HG03139 (cell line): ENCODE measurements at regions not wholly inside any gene's neighbourhood (a gene's known extent, or its start where the extent isn't known, plus 50 kb on each side); places are given as distances from the start of the nearest gene placed in this dataset.
"Not testable (repeated sequence)": the region's sequence is repeated elsewhere in the genome, so short reads cannot be mapped to it uniquely, and the experiment has no call there.

Experiments used
- ATAC-seq: cut with Tn5 transposase; IDR thresholded peaks from one replicate; pipeline ENCODE4 v1.9.1; 2021; ENCODE audit not compliant: unreplicated experiment

DNA sequence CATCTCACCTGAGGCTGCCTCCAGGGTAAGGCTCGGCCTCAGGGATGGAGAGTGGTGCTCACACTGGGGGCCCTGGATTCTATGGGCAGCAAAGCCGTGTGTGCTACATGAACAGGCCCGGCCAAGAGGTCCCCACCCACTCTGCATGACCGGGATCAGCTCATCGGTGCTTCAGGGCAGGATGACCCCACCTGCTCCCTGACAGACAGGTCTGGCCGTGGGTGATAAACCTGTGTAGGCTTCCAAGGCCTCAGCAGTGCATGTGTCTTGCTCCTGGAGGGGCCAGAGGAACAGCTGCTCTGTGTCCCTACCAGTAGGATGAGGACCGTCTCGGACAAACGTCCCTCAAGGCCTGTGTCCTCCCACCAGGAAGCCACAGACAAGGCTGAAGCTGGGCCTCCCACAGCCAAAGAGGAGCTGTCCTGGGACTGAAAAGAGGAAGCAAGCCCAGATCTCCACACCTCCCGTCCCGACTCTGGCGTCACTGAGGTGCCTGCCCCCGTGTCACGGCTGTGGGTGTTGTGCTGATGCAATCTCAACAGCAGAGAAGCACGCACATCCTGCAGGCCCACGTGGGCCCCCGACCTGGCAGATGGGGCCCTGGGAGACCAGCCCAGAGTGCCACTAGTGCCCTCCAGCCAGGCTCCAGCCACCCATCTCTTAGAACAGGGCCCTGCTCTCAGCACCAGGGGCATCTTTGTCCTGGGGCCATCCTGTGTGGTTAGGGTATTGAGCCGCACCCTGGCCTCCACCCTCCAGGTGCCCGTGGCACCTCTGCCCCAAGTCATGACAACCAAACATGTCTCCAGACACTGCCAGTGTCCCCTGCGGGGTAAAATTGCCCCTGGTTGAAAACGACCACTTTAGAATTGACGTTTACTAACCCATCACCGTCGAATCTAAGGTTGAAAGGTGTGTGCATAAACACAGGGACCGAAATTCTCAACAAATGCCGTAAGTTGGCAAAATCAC, 5455.9 kb upstream of the TPTE start:
- ATAC-seq = peak; percentile 70

DNA sequence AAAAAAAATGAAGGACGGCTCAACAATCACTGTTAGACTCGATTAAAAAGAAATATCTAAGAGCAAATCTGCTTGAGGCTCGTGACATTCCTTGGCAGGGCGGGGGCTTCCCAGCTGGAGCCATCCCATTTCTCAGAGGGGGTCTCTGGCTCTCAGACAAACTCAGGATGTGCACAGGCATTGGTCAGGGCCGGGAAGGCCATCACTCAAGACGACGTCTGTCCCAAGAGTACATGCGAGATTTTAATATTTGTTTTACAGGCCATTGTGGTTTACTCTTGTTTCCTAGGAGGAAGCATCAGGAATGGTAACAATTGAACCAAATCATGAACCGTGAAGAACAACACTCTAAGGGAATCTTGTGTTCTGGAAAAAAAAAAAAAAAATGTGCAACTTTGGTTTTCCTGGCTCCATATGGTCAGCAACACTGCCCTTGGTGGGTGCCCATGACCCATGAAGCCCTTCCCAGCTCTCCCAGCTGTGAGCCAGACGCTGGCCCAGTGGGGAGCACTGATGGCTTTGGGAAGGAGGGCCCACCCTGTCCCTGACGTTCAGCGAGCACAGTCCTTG, 5454.6 kb upstream of the TPTE start:
- not testable (repeated sequence) for ATAC-seq

DNA sequence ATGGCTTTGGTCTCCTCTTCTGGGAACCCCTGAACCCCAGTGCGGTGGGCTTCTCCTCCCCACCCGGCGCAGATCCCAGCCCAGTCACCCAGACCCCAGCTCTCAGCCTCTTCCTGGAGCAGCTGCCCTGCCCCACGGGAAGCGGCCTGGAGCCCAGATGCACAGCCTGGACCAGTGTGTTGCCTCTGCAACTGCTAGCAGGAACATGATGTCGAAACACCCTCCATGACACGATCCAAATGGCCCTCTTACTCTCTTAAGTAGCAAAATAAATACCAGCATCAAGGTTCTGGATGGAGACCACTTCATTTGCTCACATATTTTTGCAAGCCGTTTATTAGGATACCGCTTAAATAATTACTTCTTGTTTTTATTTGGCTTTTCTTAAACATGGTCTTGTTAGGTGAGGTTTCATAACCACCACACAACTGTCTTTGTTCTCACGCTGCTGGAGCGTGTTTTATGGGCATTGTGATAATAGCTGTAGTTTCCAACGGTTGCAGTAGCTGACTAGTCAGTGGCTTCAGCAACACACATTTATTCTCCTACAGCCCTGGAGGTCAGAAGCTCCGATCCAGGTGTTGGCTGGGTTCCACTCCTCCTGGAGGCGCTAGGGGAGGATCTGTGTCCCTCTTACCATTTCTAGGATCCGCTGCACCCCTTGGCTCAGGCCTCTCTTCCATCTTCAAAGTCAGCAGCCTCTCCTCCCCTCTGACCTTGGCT, 5453.9 kb upstream of the TPTE start:
- not testable (repeated sequence) for ATAC-seq

DNA sequence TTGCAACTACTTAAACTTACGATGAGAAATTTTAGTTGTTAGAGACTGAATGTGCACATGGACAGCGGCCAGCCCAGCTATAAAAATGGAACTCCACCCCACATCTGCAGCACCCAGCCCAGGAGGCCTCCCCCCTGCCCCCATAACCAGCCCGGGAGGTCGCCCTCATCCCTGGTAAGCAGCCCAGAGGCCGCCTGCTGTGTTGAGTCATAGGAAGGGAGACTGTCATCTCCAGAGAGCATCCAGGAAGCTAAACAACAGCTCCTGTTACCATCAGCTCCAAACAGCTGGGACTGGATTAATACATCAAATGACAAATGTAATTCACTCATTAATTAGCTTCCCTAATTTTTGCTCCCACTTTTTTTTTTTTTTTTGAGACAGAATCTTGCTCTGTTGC, 5452.7 kb upstream of the TPTE start:
- ATAC-seq = not testable (repeated sequence)

- ATAC-seq = not testable (repeated sequence)
These were observed 5450.2 kb upstream of the TPTE start for GRCh38 chr21:5071180-5071579.

GRCh38 chr21:5076854-5077253, 5444.5 kb upstream of the TPTE start:
- ATAC-seq = not testable (repeated sequence)

DNA sequence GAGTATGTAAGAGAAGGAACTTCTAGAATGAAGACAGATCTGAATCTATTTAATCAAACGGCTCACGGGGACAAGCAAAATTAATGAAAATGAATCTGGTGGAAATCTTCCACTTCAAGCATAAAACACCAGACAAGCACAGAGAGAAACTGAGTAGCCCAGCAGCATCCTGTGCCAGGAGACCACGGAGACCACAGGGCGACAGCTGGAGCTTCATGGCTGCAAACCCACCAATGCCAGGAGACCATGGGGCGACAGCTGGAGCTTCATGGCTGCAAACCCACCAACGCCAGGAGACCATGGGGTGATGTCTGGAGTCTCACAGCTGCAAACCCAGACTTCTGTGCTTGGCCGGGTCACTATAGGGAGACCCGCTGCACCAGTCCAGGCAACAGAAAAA, 5442.0 kb upstream of the TPTE start:
- ATAC-seq = not testable (repeated sequence)

GRCh38 chr21:5080015-5080414, 5441.4 kb upstream of the TPTE start:
- ATAC-seq = not testable (repeated sequence)

GRCh38 chr21:5084246-5084645, 5437.1 kb upstream of the TPTE start:
- not testable (repeated sequence) for ATAC-seq

- not testable (repeated sequence) for ATAC-seq
These were observed 5435.9 kb upstream of the TPTE start for GRCh38 chr21:5085456-5085855.

DNA sequence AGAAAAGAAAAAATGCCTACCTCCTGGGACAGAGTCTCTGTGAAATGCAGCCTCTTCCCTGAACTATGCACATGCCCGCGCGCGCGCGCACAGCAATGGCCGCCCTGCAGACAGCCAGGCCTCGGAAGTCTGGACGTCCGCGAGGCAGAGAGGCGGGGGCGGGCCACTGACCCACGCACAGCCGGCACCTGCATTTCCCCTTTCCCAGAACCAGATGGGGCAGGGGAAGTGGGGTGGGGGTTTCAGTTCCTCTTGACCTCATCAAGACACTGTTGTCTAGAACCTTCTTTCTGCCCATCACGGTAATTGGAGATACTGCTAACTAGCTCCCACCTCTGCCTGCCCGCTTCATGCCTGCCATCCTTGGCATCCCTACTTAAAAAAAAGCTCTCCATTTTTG, 5435.0 kb upstream of the TPTE start:
- not testable (repeated sequence) for ATAC-seq

DNA sequence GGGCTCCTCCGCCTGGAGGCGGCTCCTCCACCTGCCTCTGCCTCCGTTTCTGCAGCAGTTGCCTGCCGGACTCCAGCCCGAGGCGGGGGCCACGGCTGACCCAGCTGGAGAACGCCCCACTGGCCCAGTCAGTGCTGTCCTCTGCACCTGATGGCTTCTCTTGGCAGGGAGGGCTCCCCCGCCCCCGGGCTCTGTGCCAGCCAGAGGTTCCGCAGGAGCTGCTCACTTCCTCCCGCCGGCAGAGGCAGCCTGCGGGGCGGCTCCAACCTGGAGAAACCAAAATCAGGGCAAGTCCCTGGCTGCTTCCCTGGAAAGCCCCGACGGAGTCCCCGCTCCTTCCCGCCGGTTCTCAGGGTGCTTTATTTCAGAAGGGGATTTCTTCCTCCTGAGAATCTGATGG, 5432.6 kb upstream of the TPTE start:
- not testable (repeated sequence) for ATAC-seq

DNA sequence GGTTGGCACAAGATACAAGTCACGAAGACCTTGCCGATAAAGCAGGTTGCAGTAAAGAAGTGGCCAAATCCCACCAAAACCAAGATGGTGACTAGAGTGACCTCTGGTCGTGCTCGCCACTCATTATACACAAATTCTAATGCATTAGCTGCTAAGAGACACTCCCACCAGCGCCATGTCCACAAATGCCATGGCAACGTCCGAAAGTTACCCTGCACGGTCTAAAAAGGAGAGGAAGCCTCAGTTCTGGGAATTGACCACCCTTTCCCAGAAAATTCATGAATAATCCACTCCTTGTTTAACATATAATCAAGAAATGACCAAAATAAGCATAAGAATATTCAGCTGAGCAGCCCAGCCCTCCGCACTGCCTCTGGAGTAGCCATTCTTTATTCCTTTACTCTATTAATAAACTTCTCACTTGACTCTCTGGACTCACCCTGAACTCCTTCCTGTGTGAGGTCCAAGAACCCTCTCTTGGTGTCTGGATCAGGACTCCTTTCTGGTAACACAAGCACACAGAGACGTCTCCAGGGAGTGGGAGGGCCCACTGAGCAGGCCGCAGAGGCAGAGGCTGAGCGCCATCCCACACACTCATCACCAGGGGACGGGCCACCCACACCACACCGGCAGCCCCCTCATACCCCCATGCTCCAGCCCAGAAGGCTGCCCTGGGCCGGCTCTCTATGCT, 5431.8 kb upstream of the TPTE start:
- not testable (repeated sequence) for ATAC-seq

DNA sequence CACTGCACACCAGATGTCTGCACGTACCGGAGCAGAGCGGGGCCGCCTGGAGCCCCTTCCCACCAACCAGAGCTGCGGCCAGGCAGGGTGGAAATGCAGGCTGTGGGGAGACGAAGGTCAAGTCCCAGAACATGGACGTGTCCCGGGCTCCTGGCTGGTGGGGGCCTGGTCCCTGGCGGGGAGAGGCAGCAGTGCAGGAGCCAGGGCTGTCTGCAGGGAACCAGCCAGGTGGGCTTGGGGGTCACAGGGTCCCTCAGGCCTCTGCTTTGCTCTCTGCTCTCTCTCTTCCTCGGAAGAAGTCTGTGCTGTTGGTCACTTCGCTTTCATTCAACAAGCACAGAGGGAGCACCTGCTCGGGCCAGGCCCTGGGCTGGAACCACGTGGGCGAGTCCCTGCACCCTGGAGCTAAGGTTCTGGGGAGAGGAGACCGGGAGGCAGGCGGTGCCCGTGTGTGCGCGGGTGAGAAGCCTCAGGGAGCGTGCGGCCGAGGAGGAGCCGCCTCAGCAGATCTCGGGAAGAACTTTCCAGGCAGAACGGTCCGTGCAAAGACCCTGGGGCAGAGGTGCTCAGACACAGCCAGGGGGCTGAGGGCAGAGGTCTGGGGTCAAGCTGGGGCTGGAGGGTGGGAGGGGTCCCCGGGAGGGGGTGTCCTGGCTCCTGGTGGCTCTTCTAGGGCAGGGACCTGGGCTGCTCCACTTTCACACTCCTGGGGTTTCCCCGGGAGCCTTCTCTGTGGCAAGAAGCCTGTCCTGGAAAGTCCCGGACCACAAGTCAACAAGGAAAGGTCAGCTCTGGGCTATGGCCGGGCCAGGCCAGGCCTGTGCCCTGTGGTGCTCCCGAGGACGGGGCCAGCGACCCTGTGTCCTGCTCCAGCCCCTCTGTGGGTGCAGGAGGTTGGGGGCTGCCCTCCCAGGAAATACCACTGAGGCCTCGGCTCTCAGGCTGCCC, 5431.0 kb upstream of the TPTE start:
- not testable (repeated sequence) for ATAC-seq

GRCh38 chr21:5091274-5091673, 5430.1 kb upstream of the TPTE start:
- not testable (repeated sequence) for ATAC-seq

- ATAC-seq = not testable (repeated sequence)
These were observed 5425.8 kb upstream of the TPTE start for GRCh38 chr21:5095628-5096027.

GRCh38 chr21:5098010-5098743, 5423.2 kb upstream of the TPTE start:
- ATAC-seq = not testable (repeated sequence)

DNA sequence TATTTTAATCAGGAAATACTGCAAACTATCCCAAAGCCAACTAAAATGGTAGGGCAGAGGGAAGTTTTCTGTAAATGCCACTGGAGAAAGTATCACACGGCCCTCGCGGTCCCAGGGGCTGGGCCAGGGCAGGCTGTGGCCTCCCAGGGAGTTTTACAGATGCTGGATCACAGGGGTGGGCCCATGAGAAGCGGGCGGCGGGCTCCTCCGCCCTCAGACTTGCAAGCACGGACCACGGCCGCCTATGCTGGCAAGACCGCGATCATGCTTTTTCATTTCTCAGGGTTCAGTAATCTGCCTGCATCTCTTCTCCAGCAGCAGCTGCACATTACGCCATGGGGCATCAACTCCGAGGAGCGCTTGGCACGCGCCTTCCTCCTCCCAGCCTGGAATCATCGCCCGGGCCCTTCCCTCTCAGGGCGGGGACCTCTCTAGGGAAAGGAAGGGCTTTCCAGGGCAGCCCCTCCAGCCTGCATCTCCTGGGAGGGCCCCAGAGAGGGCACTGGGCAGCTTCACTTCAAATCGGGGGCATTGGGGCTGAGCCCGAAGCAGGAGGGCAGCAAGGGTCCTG, 5420.7 kb upstream of the TPTE start:
- ATAC-seq = not testable (repeated sequence)

GRCh38 chr21:5101749-5102148, 5419.6 kb upstream of the TPTE start:
- peak; percentile 50 for ATAC-seq
